ENCODE measurements at regions not wholly inside any gene's neighbourhood (a gene's known extent, or its start where the extent isn't known, plus 50 kb on each side); places are given as distances from the start of the nearest gene placed in this dataset.

DNA sequence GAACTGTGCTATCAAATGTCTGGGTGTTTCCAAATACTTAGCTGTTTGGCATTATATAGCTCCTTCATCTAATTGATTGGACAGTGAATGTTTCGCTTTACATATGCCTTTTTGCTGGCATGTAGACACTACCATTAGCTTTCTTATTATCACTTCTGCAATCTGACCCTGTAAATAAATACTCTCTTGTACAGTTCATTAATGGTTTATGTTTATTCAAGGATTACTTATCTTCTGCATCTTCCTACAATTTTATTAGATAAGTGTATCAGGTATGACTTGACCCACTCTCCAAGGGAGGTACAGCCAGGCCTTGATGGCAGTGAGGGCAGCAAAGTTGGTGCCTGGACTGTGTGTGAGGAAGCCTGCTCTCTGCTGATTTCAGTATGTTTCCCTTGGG, 614.1 kb upstream of the SETBP1 start:
- TF ChIP-seq EZH2 (IDR thresholded peaks at IDR 0.05; ENCODE audit: borderline replicate concordance, low read length) (no peak), CTCF (conservative IDR thresholded peaks at IDR 0.05 in 1 of 2, IDR thresholded peaks at IDR 0.05 in 1 of 2; ENCODE audit: extremely low read depth in 1 of 2, insufficient read depth in 1 of 2, low read depth in 1 of 2, low read length in 2 of 2) (no peak)

Data from mammary epithelial cell (primary cell).